ENCODE measurements at regions not wholly inside any gene's neighbourhood (a gene's known extent, or its start where the extent isn't known, plus 50 kb on each side); places are given as distances from the start of the nearest gene placed in this dataset.

DNA sequence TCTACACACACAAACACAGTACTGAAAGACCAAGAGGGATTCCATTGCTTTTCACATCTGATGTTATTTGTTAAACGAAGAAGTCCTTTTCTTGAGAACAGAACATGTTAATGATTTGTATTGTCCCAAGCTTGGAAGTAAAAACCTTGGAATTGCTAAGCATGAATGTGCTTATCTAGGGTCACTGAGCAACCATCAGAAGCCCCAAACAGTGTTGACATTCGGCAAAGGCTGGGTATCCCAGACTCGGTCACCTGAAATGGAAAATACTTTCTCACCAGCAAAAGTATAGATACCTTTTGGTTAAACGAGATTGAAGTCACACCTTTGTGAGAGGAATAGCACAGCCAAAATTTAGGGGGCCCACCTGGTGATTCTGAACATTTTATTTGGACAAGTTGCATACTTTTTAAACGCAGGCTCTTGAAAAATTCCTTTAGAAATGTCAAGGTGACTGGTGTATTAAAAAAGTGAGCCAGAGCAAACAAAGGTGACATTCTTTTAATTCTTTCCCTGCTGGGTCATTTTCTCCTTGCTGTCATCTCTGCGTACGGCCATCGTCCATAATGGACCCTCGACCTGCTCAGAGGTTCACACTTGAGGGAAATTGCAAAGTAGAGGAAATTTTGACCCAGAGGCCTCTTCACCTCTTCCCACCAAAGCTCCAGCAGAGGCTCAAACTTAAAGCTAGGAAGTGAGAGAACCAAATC lies 95.8 kb upstream of the FOXA2 start:
- TF ChIP-seq, protein P1, sequence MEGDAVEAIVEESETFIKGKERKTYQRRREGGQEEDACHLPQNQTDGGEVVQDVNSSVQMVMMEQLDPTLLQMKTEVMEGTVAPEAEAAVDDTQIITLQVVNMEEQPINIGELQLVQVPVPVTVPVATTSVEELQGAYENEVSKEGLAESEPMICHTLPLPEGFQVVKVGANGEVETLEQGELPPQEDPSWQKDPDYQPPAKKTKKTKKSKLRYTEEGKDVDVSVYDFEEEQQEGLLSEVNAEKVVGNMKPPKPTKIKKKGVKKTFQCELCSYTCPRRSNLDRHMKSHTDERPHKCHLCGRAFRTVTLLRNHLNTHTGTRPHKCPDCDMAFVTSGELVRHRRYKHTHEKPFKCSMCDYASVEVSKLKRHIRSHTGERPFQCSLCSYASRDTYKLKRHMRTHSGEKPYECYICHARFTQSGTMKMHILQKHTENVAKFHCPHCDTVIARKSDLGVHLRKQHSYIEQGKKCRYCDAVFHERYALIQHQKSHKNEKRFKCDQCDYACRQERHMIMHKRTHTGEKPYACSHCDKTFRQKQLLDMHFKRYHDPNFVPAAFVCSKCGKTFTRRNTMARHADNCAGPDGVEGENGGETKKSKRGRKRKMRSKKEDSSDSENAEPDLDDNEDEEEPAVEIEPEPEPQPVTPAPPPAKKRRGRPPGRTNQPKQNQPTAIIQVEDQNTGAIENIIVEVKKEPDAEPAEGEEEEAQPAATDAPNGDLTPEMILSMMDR (IDR thresholded peaks at IDR 0.05; ENCODE audit: insufficient read depth, low read length, poor library complexity, severe bottlenecking) = no peak
- no peak for TF ChIP-seq EZH2phosphoT487 (conservative IDR thresholded peaks at IDR 0.05; ENCODE audit: low read length)

Measured in SU-DHL-6 (cell line).